ENCODE measurements at regions not wholly inside any gene's neighbourhood (a gene's known extent, or its start where the extent isn't known, plus 50 kb on each side); places are given as distances from the start of the nearest gene placed in this dataset.

DNA sequence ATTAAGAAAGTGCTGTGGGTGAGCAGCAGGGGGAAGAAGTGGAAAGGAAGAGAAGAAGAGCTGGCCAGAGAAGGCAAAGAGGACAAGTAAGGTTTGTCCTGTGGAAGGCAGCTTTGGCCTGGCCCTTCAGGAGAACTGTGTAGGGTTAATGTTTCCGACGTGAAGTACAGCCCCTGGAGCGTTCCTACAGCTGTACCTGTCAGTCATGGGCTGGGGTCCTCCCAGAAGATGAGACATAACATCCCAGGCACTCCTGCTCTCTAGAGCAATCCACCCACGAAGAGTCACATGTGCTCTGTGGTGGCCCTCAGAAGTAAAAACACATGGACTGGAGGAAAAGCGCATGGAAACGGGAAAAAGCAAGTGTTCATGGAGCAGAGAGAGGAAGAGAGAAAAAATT, 237.4 kb downstream of the CAAP1 start:
- no peaks in the 10 kb centered on the region for H3K9me2 ChIP-seq (ENCODE audit: low read depth, low read length)
- no peak for TF ChIP-seq EZH2 (IDR thresholded peaks at IDR 0.05; ENCODE audit: borderline replicate concordance, low read length)
- peaks cover 4% of the 10 kb centered on the region for H3K4me1 ChIP-seq (ENCODE audit: insufficient read depth, low read length, severe bottlenecking)
- H3K79me2 ChIP-seq (ENCODE audit: insufficient read depth, low read length): no peaks in the 10 kb centered on the region
- H3K9ac ChIP-seq (ENCODE audit: low read length): no peak overlapping the region
- H2AFZ ChIP-seq (ENCODE audit: low read length): no peak overlapping the region
- no peak overlapping the region for H3K4me2 ChIP-seq (ENCODE audit: low read length)
- no peak overlapping the region for H3K4me3 ChIP-seq (ENCODE audit: low read depth, low read length, poor library complexity, severe bottlenecking)
- H3F3A ChIP-seq (ENCODE audit: insufficient read depth, low read length): no peaks in the 10 kb centered on the region
- no peaks in the 10 kb centered on the region for H3K27me3 ChIP-seq (ENCODE audit: insufficient read depth, low read length)
- no peaks in the 10 kb centered on the region for H3K9me3 ChIP-seq (ENCODE audit: low read length)
- H3K36me3 ChIP-seq (ENCODE audit: insufficient read depth, low read length): no peaks in the 10 kb centered on the region
- no peak overlapping the region for H3K27ac ChIP-seq (ENCODE audit: low read depth, low read length, poor library complexity, severe bottlenecking)
- no peaks in the 10 kb centered on the region for H4K20me1 ChIP-seq (ENCODE audit: insufficient read depth, low read length)

DNA sequence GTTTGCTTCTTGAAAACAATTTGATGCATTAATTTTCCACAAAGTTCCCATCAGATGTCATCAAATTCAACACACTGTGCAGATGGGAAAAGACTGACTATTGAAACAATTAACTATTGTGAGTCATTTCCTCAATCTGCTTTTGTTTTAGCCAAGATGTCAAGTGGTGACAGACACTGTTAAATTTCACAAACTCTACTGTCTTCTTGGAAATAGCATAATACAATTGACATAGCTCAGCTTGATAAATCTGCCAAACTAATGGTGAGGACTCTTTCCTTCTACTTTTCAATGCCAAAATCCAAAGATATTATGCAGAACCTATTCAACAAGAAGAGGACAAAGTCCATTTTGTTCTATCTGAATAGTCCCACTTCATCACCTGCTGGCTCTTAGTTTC, 242.3 kb downstream of the CAAP1 start:
- Histone ChIP-seq H2AFZ (ENCODE audit: low read length) (no peak overlapping the region), H3K27ac (ENCODE audit: low read depth, low read length, poor library complexity, severe bottlenecking) (no peak overlapping the region), H3K9me3 (ENCODE audit: low read length) (no peaks in the 10 kb centered on the region), H3K9ac (ENCODE audit: low read length) (no peak overlapping the region), H3K4me2 (ENCODE audit: low read length) (no peak overlapping the region), H3K27me3 (ENCODE audit: insufficient read depth, low read length) (no peaks in the 10 kb centered on the region), H3K9me2 (ENCODE audit: low read depth, low read length) (no peaks in the 10 kb centered on the region), H3K4me3 (ENCODE audit: low read depth, low read length, poor library complexity, severe bottlenecking) (no peak overlapping the region), H4K20me1 (ENCODE audit: insufficient read depth, low read length) (no peaks in the 10 kb centered on the region), H3K4me1 (ENCODE audit: insufficient read depth, low read length, severe bottlenecking) (no peaks in the 10 kb centered on the region), H3K36me3 (ENCODE audit: insufficient read depth, low read length) (no peaks in the 10 kb centered on the region), H3F3A (ENCODE audit: insufficient read depth, low read length) (no peaks in the 10 kb centered on the region), H3K79me2 (ENCODE audit: insufficient read depth, low read length) (no peaks in the 10 kb centered on the region)
- TF ChIP-seq, protein P1, sequence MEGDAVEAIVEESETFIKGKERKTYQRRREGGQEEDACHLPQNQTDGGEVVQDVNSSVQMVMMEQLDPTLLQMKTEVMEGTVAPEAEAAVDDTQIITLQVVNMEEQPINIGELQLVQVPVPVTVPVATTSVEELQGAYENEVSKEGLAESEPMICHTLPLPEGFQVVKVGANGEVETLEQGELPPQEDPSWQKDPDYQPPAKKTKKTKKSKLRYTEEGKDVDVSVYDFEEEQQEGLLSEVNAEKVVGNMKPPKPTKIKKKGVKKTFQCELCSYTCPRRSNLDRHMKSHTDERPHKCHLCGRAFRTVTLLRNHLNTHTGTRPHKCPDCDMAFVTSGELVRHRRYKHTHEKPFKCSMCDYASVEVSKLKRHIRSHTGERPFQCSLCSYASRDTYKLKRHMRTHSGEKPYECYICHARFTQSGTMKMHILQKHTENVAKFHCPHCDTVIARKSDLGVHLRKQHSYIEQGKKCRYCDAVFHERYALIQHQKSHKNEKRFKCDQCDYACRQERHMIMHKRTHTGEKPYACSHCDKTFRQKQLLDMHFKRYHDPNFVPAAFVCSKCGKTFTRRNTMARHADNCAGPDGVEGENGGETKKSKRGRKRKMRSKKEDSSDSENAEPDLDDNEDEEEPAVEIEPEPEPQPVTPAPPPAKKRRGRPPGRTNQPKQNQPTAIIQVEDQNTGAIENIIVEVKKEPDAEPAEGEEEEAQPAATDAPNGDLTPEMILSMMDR (IDR thresholded peaks at IDR 0.05; ENCODE audit: low read length): no peak
- TF ChIP-seq EZH2 (IDR thresholded peaks at IDR 0.05; ENCODE audit: borderline replicate concordance, low read length): no peak

DNA sequence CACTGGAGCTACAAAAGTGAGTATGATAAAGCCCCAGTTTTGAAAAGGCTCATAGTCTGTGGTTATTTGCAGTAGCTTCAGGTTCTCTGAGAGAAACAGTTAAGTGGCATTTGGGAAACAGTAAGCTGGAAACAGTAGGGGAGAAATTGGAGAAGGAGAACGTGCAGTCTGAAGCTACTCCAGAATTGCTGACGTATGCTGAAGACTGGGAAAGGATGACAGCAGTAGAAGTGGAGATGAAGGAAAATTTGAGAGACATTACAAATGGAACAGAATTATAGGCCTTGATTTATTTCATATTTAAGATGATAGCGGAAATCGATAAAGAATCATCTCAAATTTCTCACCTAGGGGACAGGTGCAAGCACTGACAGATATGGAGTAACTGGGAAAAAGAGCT, 248.8 kb downstream of the CAAP1 start:
- Histone ChIP-seq H3K4me1 (ENCODE audit: insufficient read depth, low read length, severe bottlenecking) (no peaks in the 10 kb centered on the region), H3K4me2 (ENCODE audit: low read length) (no peak overlapping the region)
- no peak for TF ChIP-seq EZH2 (IDR thresholded peaks at IDR 0.05; ENCODE audit: borderline replicate concordance, low read length)
- TF ChIP-seq, protein P1 (IDR thresholded peaks at IDR 0.05; ENCODE audit: low read length): no peak

DNA sequence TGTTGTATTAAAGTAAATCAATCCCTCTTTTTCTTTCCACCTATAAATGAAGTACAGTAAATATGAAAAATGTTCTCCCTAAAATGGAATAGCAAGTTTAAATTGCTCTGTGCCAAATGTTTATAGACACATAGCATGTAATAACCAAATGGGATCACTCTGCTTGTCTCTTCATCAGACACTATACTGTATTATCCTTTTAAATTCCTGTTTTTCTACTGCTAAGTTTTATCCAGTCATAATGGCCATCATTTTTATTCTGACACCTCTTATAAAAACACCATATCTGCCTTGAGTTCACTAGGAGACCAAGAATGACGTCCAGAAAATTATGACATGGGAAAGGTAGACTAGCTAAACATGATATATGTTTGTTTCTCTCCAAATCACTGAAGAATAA, 252.8 kb downstream of the CAAP1 start:
- H3K9ac ChIP-seq (ENCODE audit: low read length): no peak overlapping the region
- TF ChIP-seq, protein P1 (IDR thresholded peaks at IDR 0.05; ENCODE audit: low read length): no peak
- no peak for TF ChIP-seq EZH2 (IDR thresholded peaks at IDR 0.05; ENCODE audit: borderline replicate concordance, low read length)
- no peaks in the 10 kb centered on the region for H3F3A ChIP-seq (ENCODE audit: insufficient read depth, low read length)
- H3K79me2 ChIP-seq (ENCODE audit: insufficient read depth, low read length): no peaks in the 10 kb centered on the region
- H3K9me3 ChIP-seq (ENCODE audit: low read length): no peaks in the 10 kb centered on the region
- no peaks in the 10 kb centered on the region; the same call in 1 of the 2 replicates for H3K27me3 ChIP-seq (ENCODE audit: insufficient read depth, low read length)
- no peaks in the 10 kb centered on the region for H3K9me2 ChIP-seq (ENCODE audit: low read depth, low read length)
- no peak overlapping the region for H3K27ac ChIP-seq (ENCODE audit: low read depth, low read length, poor library complexity, severe bottlenecking)
- H4K20me1 ChIP-seq (ENCODE audit: insufficient read depth, low read length): no peaks in the 10 kb centered on the region
- H3K36me3 ChIP-seq (ENCODE audit: insufficient read depth, low read length): no peaks in the 10 kb centered on the region
- H3K4me2 ChIP-seq (ENCODE audit: low read length): no peak overlapping the region
- H2AFZ ChIP-seq (ENCODE audit: low read length): no peak overlapping the region
- H3K4me1 ChIP-seq (ENCODE audit: insufficient read depth, low read length, severe bottlenecking): no peaks in the 10 kb centered on the region
- H3K4me3 ChIP-seq (ENCODE audit: low read depth, low read length, poor library complexity, severe bottlenecking): no peak overlapping the region

More for the DNA sequence above, 248.8 kb downstream of the CAAP1 start:
- Histone ChIP-seq H3K9me2 (ENCODE audit: low read depth, low read length) (no peaks in the 10 kb centered on the region), H4K20me1 (ENCODE audit: insufficient read depth, low read length) (no peaks in the 10 kb centered on the region), H3K79me2 (ENCODE audit: insufficient read depth, low read length) (no peaks in the 10 kb centered on the region), H3K9me3 (ENCODE audit: low read length) (no peaks in the 10 kb centered on the region), H3K27me3 (ENCODE audit: insufficient read depth, low read length) (no peaks in the 10 kb centered on the region), H3K27ac (ENCODE audit: low read depth, low read length, poor library complexity, severe bottlenecking) (no peak overlapping the region), H3K9ac (ENCODE audit: low read length) (no peak overlapping the region), H3F3A (ENCODE audit: insufficient read depth, low read length) (no peaks in the 10 kb centered on the region), H3K36me3 (ENCODE audit: insufficient read depth, low read length) (no peaks in the 10 kb centered on the region), H3K4me3 (ENCODE audit: low read depth, low read length, poor library complexity, severe bottlenecking) (no peak overlapping the region), H2AFZ (ENCODE audit: low read length) (no peak overlapping the region)
